ENCODE measurements at regions not wholly inside any gene's neighbourhood (a gene's known extent, or its start where the extent isn't known, plus 50 kb on each side); places are given as distances from the start of the nearest gene placed in this dataset.

- Histone ChIP-seq H3K27me3 (ENCODE audit: low read depth) (no peaks in the 10 kb centered on the region), H3K36me3 (no peaks in the 10 kb centered on the region), H3K4me1 (no peaks in the 10 kb centered on the region), H3K9me3 (no peaks in the 10 kb centered on the region), H3K4me3 (no peak overlapping the region), H3K27ac (no peak overlapping the region)
- ATAC-seq = no peak
- no peak for DNase-seq
- TF ChIP-seq CTCF (IDR thresholded peaks at IDR 0.05) = no peak
- intact Hi-C loops (cut with DNase I) = no loop called here
These were observed 689.1 kb upstream of the MARCKS start for GRCh38 chr6:113168057-113168456.

GRCh38 chr6:113169484-113169883 lies 687.7 kb upstream of the MARCKS start:
- Histone ChIP-seq H3K27me3 (ENCODE audit: low read depth) (no peaks in the 10 kb centered on the region), H3K4me3 (no peak overlapping the region), H3K4me1 (no peaks in the 10 kb centered on the region), H3K36me3 (no peaks in the 10 kb centered on the region), H3K27ac (no peak overlapping the region), H3K9me3 (no peaks in the 10 kb centered on the region)
- TF ChIP-seq CTCF (IDR thresholded peaks at IDR 0.05) = no peak
- intact Hi-C loops (cut with DNase I) = no loop called here
- no peak for DNase-seq
- no peak for ATAC-seq

- Histone ChIP-seq H3K36me3 (no peaks in the 10 kb centered on the region), H3K27ac (no peak overlapping the region), H3K27me3 (ENCODE audit: low read depth) (no peaks in the 10 kb centered on the region), H3K9me3 (no peaks in the 10 kb centered on the region), H3K4me1 (no peaks in the 10 kb centered on the region), H3K4me3 (no peak overlapping the region)
- DNase-seq (no peak), ATAC-seq (no peak)
- intact Hi-C loops (cut with DNase I) = no loop called here
- TF ChIP-seq CTCF (IDR thresholded peaks at IDR 0.05) = no peak
These were observed 686.7 kb upstream of the MARCKS start for GRCh38 chr6:113170454-113170853.

- H3K9me3 ChIP-seq = no peaks in the 10 kb centered on the region
- TF ChIP-seq CTCF (IDR thresholded peaks at IDR 0.05) = no peak
- H3K36me3 ChIP-seq = no peaks in the 10 kb centered on the region
- H3K27me3 ChIP-seq (ENCODE audit: low read depth) = no peaks in the 10 kb centered on the region
- no peak overlapping the region for H3K27ac ChIP-seq
- no peaks in the 10 kb centered on the region for H3K4me1 ChIP-seq
- no peak for DNase-seq
- intact Hi-C loops (cut with DNase I) = no loop called here
- ATAC-seq = no peak
- H3K4me3 ChIP-seq = no peak overlapping the region
These were observed 685.3 kb upstream of the MARCKS start for GRCh38 chr6:113171882-113172281.

- intact Hi-C loops (cut with DNase I) = no loop called here
- Histone ChIP-seq H3K4me3 (no peak overlapping the region), H3K27ac (no peak overlapping the region), H3K36me3 (no peaks in the 10 kb centered on the region), H3K9me3 (no peaks in the 10 kb centered on the region), H3K27me3 (ENCODE audit: low read depth) (no peaks in the 10 kb centered on the region), H3K4me1 (no peaks in the 10 kb centered on the region)
- TF ChIP-seq CTCF (IDR thresholded peaks at IDR 0.05) = no peak
- DNase-seq (no peak), ATAC-seq (peak in 1 of 2 donors; percentile 48)
These were observed 684.6 kb upstream of the MARCKS start for GRCh38 chr6:113172531-113172966.

- H3K27me3 ChIP-seq (ENCODE audit: low read depth) = no peaks in the 10 kb centered on the region
- no peaks in the 10 kb centered on the region for H3K36me3 ChIP-seq
- H3K27ac ChIP-seq = no peak overlapping the region
- no peak overlapping the region for H3K4me3 ChIP-seq
- H3K4me1 ChIP-seq = no peaks in the 10 kb centered on the region
- intact Hi-C loops (cut with DNase I) = no loop called here
- H3K9me3 ChIP-seq = no peaks in the 10 kb centered on the region
- DNase-seq (no peak), ATAC-seq (no peak)
- no peak for TF ChIP-seq CTCF (IDR thresholded peaks at IDR 0.05)
These were observed 678.8 kb upstream of the MARCKS start for GRCh38 chr6:113178349-113178748.
